ENCODE measurements at regions not wholly inside any gene's neighbourhood (a gene's known extent, or its start where the extent isn't known, plus 50 kb on each side); places are given as distances from the start of the nearest gene placed in this dataset.

DNA sequence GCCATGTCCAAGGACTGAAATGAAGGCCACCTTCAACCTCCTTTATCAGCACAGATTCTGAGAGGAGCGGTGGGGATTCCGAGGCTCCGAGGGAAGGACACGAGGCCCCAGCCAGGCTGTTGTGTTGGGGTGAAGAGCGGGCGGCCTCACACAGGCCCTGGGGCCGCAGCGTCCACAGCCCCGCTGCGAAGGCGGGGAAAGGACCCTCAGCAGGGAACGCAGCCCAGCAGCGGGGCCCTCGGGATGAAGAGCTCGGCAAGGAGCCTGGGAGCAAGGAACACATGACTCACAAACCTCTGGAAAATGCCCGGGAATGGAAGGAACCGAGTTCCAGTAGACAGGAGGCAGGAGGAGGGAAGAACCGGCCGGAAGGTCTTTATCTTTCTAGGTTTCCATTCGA lies 227.2 kb downstream of the BRD1 start:
- DNase-seq = no peak

DNA sequence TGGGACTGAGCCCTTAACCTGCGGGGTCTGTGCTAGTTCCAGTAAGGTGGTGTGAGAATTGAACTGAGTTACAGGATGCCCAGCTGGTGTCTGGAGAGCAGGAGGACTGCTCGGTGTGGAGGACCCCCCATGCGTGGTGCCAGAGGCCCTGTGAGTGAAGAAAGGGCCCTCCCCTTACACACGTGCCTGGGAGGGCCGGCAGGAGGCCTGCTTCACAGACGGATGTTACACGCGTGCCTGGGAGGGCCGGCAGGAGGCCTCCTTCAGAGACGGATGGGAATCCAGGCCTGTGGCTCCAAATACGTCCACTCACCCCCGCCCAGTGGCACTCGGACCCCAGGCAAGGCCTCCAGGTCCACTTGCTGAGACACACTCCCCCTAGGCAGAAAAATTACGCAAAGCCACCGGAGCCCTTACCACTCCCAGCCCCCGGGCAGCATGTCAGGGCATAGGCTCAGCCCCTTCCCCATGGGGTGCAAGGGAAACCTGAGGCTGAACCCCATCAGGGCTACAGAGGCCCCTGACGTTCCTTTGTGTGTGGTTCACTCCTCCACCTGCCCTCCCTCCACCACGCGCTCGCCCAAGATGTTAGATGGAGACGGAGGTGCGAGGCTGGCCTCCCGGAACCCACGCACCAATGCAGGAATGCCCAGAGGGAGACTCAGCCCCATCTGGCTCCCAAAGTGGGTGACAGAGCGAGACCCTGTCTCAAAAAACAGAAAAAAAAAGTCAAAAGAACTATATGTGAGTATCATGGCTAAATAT lies 227.8 kb downstream of the BRD1 start:
- no peak for DNase-seq

DNA sequence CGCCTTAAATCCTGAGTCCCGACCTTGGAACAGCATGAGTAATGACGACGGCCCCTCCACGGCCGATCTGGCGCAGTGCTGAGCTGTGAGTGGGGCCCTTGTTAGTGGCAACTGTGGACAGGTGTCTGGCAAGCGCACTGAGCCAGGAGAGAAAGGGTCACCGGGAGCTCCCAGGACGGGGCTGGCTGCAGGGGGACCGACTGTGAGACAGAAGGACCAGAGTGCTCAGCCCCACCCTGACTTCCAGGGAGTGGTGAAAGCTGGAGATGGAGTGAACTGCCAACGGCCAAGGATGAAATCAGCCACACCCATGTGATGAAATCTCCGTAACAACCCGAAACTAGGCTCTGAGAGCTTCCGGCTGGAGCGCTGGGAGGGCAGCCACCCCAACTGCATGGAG lies 228.6 kb downstream of the BRD1 start:
- no peak for DNase-seq

DNA sequence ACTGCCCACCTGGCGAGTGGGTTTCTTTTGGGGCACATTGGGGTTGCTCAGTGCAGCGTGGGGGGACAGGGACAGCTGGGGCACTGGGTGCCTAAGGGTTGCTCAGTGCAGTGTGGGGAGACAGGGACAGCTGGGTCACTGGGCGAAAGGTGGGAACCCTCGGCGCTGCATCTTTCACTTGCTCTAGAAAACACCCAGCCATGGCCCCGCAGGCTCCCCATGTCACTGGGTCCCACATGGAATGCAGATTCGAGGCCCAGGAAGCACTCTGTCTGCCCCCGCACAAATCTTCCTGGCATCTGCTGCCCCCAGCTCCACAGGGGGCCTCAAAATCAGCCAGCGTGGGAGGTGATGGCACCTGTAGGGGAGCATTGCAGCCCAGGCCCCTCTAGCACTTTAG lies 229.3 kb downstream of the BRD1 start:
- DNase-seq = no peak

DNA sequence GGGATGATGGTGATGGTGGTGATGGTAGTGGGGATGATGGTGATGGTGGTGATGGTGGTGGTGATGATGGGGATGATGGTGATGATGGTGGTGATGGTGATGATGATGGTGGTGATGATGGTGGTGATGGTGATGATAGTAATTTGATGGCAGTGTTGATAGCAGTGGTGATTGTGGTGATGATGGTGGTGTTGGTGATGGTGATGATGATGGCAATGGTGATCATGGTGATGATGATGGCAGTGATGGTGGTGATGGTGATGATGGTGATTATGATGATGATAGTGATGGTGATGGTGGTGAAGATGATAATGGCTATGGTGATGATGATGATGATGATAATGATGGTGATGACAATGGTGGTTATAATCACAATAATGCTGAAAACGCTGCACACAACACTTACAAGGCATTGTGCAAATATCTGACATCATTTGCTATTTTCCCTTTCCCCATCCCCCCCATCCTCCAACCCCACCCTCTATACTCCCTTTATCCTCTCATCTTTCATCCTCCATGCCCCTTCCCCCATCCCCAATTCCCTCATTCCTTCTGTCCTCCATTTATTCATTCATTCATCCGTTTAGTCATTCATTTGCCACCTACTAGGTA lies 230.1 kb downstream of the BRD1 start:
- DNase-seq = no peak

DNA sequence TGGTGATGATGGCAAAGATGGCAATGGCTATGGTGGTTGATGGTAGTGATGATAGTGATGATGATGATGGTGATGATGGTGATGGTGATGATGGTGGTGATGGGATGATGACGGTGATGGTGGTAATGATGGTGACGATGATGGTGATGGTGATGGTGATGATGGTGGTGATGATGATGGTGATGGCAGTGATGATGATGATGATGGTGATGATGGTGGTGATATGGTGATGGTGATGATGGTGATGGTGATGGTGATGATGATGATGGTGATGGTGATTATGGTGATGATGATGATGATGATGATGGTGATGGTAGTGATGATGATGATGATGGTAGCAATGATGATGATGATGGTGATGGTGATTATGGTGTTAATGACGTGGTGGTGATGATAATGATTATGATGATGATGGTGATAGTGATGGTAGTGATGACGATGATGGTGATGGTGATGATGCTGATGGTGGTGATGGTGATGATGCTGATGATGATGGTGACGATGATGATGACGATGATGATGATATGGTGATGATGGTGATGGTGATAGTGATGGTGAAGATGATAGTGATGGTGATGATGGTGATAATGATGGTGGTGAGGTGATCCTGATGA lies 232.1 kb downstream of the BRD1 start:
- no peak for DNase-seq

DNA sequence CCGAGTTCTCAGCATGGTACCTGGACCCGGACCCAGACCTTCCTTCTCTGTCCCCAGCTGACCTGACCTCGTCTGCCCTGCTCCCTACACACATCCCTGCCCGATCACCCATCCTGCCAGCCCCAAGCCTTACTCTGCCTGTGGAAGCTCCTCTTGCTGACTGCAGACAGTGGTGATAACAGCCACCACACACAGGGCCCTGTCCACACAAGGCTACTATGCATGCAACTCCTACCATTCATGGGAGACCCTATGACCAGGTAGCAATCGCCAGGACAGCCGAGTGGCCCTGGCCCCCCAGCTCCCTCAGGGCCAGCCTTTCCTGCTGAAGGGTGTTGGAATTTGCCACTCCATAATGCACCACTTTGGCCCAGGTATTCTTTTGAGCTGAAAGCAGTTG lies 233.6 kb downstream of the BRD1 start:
- DNase-seq = no peak

DNA sequence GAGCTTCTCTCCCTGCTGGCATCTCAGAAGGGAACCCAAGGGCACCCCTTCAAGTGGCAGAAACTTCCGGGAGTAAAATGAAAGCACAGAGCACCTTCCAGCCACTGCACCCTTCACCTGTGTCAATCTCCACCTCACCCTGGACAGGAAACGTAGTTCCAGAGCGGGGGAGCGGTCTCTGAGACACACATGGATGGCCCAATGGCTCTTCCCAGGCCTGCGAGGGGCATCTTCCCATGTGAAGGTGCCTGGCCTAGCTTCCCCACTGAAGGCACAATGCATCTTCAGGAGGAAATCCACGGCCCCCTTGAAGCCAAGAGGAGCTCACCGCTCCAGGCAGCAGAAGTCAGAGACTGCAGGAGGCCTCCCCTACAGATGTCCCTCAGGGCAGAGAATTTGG lies 234.2 kb downstream of the BRD1 start:
- no peak for DNase-seq

DNA sequence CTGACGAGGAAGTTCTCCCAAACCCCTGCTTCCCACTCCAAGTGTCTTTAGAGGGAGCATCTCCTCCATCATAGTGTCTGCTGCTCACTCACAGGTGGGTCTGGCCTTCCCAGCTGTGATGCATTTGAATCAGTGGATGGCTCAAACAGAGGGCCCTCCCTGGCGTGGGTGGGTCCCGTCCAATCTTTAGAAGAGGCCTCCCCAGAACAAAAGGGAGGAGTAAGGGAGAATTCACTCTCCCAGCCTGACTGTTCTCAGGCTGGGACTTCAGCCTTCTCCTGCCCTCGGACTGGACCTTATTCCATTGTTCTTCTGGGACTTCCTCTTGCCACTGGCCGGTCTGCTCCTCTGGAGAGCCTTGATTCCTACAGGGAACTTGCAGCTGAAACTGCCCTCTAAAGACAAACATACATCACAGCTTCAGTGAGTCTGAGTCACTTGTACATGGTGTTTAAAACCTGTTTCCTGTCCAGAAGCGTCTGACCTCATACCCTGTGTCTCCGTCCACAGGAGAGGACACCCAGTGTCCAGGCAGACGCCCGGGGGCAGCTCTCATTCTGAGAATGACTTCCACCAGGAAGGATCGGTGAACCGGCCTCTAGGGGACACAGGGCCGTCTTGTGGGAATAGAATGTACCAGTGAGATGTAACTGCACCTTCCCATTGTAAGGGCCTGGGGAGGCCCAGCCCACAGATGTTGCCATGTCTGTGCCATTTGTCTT lies 234.7 kb downstream of the BRD1 start:
- DNase-seq = no peak

DNA sequence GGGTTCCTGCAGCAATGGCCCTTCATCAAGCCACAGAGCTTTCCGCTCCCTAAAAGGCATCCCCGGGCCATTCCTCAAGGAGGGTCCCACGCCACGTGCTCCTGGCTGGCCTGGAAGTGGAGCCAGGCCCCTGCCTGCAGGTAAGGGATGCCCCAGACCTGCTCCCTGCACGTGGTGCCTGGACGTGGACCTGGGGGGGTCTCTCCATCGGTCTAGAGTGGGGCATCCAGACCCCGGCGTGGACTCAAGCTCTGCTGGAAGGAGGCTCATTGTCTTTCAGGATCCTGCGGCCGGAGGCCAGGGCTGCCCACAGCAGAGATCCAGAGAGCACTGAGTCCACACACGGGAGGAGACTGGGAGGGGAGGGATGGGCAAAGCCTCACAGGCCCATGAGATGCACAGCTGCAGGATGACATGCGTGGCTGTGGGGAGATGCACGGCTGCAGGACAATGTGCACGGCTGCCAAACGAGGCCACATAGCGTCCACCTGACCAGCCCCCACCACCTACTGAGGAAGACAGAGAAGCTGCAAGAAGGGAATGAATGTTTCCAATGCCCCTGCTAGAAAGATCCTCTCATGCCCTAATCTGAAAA lies 236.7 kb downstream of the BRD1 start:
- DNase-seq = no peak

DNA sequence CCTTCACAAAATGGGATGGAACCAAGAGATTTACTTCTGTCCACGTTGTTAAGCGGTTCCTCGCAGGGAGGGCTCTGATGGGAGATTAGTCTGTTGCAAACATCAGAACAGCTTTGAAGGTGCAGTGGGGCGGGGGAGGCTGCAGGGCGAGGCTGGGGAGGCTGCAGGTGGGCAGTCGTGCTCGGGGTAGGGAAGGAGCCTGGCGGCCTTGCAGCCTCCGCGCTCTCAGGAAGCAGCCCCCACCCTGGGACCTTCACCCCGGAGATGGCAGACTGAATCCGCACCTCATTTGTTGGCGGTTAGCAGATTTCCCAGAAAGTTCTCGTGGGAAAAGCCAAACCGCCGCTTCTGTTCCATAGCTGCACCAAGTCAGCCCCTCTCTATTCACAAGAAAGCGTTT lies 237.3 kb downstream of the BRD1 start:
- DNase-seq = no peak

DNA sequence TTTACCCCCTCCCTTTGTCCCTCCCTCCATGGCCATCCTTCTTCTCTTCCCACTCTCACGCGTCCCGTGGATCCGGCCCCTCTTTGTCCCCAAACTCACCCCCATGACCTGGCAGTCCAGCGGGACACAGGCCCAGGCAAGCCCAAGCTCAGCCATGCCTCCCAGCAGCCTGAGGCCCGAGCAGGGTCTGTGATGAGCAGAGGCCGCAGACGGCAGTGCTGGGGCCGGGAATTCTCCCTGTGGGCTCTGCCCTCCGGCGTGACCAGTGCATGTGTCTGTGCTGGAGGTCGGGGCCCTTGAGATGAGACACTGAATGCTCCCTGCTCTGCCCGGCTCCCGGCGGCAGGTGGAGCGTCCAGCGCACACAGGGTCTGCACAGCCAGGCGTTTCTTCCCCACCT lies 237.9 kb downstream of the BRD1 start:
- no peak for DNase-seq

DNA sequence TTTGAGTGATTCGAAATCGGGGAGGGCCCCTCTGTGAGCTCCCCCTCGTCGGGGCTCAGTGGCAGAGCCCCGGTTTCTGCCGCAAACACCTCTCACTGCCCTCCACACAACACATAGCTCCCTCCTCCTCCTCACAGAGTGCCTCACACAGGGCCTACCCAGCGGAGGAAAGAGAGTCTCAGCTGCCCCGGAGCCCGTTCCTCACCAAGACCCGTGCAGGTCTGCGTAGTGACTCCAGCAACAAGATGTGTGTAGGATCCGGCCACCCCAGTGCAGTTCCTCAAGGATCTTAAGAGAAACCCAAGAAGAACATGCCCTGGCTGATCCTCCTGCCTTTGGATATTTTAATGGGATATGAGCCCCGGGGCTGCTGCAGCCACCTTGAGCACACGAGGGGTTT lies 238.4 kb downstream of the BRD1 start:
- DNase-seq = no peak

DNA sequence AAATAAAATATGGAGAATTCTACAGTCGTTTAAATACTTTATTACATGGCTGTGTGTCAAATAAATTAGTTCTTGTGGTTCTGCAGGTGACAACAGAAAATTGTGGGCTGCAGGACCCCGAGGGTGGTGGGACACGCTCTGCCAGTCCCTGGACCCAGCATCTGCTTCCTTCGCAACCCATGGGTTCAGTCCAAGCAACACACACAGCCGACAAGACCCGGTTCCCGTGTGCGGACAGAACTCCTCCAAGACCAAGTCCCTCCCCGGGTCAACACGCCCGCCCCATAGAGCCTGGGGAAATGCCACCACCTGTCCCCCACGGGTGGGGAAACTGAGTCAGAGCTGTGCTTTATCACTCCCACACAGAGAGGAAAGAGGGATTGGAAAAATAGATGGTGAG lies 238.9 kb downstream of the BRD1 start:
- DNase-seq = no peak

DNA sequence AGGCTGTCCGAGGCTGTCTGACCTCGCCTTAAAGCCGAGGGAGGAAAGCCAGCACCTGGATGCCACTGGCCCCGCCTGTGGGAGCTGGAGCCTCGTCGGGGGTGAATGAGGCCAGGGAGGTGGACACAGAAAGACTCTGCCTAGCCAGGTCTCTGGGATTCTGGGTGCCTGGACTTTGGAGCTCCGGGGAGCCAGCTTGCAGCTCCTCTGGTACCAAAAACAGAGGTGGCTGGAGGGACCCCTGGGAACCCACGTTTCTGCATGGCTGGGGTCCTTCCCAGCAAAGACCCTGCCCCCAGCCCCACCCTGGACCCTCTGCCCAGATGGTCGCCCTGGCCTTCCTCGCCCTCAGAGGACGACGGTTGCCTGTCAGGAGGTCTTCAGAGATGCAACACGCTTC lies 239.7 kb downstream of the BRD1 start:
- no peak for DNase-seq

DNA sequence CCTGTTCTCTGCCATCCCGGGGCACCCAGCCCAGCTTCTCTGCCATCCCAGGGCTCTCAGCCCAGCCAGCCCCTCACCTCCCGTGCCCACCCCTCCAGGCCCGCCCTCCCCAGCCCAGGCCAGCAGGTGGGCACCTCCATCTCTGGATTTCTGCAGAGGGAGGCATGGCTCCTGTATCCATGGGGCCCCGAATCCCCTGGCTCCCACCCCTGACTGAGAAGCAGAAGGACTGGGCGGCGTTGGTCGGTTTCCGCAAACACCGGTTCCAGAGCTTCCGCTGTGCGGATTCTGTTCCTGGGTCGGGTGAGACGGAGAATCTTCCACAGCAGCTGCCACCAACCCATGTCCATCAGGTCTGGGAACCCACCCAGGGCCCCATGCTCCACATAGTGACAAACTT lies 240.3 kb downstream of the BRD1 start:
- no peak for DNase-seq

DNA sequence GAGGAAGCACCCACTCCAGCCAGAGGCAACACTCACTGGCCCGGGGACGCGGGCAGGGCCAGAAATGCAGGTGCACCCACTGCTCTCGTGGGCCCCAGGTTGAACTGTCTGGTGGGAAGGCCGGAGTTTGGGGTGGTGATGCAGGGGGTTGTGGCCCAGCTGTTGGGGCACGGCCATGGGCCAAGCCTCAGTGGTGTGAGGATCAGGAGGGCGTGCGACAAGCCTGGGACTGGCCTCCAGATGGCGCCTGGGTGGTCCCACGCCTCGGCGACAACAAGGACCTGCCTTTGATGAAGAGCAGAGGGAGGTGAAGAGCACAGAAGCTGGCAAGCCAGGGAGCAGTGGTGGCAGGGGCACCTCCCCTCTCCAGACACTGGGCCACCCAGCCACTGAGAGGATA lies 240.8 kb downstream of the BRD1 start:
- no peak for DNase-seq

DNA sequence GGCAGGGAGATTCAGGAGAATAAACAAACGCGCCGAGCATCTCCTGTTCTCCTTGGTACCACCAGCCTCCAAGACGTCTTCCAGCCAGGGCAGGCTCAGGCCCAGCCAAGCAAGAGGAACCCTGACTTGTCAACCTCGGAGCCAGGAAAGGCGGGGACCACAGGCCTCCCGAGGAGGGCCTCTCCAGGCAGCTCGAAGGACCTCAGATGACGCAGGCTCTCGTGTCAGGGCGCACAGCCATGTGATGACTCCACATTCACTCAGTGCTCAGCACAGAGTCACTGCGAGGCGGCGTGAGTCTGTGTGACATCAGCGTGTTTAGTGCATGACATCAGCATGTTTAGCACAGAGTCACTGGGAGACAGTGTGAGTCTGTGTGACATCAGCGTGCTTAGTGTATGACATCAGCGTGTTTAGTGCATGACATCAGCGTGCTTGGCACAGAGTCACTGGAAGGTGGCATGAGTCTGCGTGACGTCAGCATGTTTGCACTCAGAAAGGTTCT lies 241.4 kb downstream of the BRD1 start:
- no peak for DNase-seq

DNA sequence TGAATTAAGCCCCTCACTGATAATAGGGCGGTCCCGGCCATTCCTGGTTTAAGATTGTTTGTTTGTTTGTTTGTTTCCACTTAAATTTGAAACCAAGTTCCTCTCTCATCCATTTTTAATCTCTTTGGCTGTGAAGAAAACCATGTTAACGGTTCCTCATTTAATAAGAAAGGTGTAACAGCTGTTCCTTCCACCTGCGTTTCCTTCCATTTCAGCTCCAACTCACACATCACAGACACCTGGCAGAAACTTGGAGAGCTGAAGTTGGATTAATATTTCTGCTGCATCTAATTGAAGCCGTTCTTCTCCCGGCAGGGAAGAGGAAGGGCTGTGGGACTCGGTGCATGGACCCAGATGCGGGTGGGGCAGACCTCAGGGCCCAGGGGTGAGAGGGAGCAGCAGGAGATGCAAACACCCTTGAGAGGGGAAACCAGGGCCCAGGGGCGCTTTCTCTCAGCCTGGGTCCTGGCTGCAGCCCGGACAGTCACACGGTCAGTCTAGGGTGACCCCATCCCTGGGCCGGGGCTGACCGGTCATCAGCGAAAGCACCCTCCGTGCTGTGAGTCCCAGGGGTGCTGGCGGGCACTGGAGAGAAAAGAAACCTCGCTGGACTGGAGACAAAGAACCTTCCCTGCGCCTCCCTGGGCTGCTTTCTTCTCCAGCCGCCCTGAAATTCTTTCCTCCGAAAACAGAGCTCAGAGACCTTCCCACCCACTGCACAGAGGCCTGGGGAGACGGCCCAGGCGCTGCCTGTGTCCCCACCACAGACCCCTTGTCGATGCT lies 242.0 kb downstream of the BRD1 start:
- no peak for DNase-seq

DNA sequence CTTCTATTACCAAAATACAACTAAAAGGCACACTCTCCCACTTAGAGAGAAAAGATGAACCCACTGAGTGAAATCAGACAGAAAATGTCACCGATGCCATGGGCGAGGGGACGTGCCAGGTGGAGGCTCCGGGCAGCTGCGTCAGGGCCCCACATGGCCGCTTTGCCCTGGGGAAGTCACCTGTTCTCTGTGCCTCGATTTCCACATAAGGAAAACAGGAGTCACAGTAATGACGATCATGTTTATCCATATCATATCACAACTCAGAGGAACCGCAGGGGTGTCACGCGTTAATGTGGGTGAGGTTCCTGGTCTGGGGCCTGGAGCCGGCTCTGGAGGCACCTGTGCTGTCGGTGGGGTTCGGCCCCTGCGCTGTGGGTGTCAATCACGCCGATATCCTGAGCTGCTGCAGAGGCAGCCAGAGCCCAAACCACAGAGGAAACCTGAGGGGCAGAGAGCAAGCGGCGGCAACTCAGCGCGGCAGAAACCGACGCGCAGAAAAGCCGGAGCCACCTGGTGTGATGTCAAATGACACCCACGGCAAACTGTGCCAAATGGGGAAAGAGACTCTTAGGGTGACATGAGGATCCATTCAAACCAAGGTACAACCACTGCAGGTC lies 243.7 kb downstream of the BRD1 start:
- no peak for DNase-seq

DNA sequence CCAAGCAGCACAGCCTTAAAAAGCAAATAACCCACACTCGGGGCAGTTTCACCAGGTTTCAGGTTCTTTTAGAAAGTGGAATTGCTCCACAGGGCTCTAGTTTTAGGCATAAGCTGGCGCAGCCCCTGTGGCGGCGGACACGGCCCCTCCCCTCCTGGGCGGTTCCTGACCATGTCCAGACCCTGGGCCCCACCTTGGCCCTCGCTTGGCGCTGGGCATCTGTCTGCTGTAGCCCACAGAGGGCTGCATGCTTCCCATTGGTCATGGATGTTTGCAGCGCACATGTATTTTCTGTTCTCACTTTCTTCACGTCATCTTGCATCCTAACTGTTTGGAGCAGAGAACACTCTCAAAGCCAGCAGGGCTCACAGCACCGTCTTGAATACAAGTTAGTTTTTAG lies 244.3 kb downstream of the BRD1 start:
- no peak for DNase-seq

DNA sequence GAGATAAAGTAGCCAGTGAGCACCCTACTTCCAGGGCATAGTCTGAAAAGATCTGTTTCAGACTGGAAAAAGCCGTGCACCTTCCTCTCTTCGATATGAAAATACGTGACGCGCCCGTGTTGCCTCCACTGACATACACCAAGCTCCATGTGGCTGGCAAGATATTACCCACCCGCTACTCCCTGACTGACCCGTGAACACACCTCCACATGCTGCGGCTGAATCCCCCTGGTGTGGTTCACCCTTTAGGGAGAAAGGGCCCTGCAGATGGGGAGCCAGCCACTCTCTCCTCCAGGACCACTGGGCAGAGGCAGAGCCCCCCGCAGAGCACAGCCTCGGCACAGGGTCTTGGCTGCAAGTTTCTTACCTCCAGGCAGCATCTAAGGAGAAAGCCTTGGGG lies 245.0 kb downstream of the BRD1 start:
- no peak for DNase-seq

Data from NCI-H1105 (cell line).